ENCODE measurements at regions not wholly inside any gene's neighbourhood (a gene's known extent, or its start where the extent isn't known, plus 50 kb on each side); places are given as distances from the start of the nearest gene placed in this dataset.

DNA sequence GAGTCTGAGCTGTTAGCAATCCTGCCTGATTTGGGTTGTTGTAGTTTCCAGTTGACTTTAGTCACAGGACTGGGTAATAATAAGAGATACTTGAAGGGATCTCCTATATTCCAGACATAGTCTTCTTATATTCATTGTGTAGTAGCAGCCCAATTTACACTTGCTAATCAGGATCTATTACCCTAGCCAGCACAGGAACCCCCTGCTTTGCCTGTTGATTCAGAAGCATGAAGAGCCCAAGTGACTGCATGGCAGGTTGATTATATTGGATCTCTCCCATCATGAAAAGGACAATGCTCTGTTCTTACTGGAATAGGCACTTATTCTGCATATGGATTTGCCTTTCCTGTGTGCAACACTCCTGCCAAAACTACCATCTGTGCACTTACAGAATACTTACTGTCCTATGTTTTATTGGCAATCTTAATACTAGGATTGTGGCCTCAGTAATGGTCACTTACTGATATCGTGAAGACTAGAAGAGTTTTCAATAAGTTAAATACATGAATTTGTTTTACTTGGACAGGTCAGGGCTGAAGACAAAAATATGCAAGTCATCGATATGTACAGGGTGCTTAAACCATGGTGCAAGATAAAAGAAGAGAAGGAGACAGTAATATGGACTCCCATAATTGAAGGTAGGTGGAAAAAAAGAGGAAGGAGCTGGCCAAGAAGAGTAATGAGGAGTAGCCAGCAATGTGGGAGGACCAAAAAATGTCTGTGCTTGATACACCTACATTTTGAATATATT lies 304.1 kb downstream of the MCTP2 start:
- no peak for DNase-seq

GRCh38 chr15:94536549-94536948 lies 305.2 kb downstream of the MCTP2 start:
- DNase-seq: no peak

DNA sequence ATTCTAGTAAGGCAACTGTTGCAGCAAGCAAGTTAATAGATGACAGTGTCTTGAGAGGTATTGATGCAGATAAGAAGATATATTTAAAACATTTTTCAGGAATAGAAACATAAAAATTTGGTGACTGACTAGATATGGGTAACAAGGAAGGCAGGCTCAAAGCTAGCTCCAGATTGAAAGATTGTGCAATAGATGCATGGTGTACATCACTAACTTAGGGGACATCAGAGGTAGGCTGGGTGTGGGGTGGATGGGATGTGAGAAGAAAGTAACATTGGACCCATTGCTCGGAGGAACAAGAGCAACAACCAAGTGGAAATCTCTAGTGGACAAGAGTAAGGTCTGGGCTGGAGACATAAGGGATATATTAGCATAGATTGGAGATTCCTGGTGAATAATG lies 306.9 kb downstream of the MCTP2 start:
- DNase-seq: no peak

- no peak for DNase-seq
Measured at GRCh38 chr15:94542391-94542790, 311.0 kb downstream of the MCTP2 start.

DNA sequence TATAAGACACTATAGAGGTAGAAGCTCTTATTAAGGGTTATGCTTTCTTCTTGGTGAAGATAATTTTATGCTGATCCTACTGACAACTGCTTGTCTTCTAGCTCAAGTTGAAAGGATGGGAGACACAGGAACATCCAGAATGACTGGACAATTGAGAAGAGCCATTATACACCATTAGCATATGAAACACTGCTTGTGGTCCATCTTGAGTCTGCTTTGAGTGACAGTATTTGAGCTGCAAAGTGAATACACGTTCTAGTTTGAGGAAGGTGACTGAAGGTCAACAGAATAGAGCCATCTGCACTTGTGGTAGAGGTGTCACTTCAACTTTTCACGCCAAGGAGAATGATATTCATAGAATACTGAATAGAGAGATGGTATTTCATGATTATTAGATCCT lies 315.4 kb downstream of the MCTP2 start:
- DNase-seq: no peak

- DNase-seq: no peak
Measured at GRCh38 chr15:94547711-94548110, 316.4 kb downstream of the MCTP2 start.

DNA sequence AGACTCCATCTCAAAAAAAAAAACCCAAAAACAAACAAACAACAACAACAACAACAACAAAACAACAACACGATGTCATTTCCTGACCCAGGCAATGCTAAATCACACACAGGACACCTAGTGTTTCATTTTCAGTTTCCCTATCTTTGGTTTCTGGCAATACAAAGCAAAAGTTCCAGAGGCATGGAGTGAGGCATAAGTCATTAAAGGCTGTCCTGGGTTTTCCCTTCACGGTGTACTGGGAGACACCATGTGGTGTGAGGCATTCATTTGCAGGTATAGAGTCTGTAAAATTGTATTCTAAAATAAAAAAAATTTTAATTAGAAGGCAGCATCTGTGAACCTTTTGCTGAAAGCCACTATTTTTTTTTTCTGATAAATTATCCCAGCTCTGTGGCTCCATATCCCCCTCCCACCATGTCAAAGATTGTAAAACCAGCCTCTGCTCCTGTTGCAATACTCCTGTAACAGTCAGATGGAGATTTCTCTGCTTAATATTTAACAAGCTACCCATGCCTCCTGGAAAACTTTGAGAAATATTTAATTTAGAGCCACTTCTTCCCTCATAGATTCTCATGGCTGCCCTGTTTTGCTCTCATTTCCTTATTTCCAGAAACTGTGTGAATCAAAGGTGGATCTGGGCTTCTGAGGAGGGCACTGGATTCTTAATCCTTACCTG lies 324.6 kb downstream of the MCTP2 start:
- DNase-seq: no peak

DNA sequence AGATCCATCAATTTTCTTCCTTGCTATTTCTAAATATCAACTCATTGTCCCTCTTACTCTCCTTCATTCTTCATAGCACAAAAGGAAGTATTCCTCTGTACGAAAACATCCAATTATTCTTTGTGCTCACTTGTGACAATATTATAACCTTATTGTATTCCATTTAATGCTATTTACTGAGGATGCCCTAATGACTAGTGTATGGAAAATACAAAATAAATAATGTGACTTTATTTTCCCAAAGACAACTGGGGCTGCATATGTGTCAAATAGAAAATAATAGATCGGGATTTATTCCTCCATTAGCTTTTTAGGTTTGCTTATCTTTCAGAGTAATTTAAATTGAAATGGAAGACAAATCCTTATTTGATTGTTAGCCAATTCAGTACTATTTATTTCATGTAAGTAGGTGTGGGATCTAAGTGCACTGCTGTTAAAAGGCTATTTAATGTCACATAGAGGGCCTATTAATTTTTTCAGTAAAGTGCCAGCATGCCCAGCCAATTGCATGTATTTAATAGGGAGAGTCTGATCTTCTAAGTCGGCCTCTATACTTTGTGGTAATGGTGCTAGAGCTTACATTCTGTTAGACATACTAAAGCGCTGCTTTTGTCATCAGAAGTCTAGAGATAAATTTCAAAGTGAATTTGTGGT lies 329.8 kb downstream of the MCTP2 start:
- no peak for DNase-seq

DNA sequence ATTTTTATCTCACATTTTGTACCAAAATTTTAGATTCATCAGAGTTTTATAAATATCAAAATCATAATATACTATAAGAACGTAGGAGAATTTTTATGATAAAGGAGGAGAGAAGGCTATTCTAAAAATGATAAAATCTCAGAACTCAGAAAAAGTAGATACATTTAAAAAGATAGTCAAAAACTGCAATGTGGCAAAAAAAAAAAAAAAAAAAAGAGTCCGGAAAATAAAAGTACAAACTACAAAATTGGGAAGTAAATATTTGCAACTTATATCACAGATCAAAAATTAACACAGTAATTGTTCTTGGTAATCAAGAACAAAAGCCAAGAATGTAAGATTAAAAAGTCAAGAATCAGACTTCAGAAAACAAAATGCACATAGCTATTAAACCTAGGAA lies 332.1 kb downstream of the MCTP2 start:
- no peak for DNase-seq

- peak; percentile 62 for DNase-seq
Measured at GRCh38 chr15:94576889-94577533, 345.6 kb downstream of the MCTP2 start.

- no peak for DNase-seq
Measured at GRCh38 chr15:94579286-94579685, 347.9 kb downstream of the MCTP2 start.

DNA sequence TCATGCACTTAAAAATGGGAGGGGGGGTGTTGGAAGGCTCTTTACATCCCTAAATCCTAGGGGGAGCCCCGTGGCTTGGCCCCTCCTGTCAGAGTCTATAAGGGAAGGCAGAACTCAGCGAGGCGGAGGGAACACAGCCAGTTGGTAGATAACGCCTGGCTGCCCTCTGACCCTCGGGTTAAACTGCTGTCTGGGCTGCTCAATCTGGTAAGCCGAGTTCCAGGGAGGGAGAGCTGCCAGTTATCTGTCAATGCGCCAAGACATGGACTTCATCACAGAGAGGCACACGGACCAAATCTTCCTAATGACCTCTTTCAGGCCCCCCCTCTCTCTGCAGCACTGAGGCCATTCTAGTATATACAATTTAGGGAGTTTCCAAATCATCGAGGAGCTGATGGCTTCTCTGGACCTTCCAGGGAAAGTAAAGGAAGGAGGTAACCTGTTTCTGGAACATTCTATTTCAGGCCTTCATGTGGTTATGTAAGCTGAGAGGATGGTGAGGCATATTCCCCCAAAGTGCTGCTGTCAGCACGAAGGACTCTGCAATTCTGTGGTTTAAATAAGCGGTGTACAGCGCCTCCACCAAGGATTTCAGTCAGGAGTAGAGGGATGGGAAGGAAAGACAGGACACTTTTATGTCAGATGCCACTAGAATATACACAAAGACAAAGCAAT lies 349.0 kb downstream of the MCTP2 start:
- DNase-seq: no peak

GRCh38 chr15:94582368-94582767 lies 351.0 kb downstream of the MCTP2 start:
- DNase-seq: peak; percentile 78

DNA sequence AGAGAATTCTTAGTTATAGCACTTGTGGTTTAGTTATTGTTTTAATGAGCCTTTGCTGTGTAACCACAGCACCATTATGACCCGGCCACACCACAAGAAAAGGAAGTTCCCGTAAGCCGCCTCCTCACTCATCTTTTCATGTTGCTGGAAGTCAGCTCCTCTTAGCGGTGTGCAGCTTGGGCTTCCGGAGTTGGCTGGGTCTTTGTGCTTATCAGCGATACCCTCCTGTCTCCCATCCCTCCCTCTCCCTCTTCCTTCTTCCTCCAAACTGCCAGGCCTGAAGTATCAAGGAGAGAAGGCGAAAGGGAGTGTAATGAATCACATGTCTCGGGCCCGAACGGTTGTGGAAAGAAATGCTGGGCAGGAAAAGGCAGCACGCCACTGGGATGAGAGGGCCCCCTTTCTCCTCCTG lies 353.5 kb downstream of the MCTP2 start:
- peak; percentile 57 for DNase-seq

- DNase-seq: no peak
Measured at GRCh38 chr15:94586099-94586498, 354.7 kb downstream of the MCTP2 start.

GRCh38 chr15:94587113-94587512 lies 355.8 kb downstream of the MCTP2 start:
- no peak for DNase-seq

DNA sequence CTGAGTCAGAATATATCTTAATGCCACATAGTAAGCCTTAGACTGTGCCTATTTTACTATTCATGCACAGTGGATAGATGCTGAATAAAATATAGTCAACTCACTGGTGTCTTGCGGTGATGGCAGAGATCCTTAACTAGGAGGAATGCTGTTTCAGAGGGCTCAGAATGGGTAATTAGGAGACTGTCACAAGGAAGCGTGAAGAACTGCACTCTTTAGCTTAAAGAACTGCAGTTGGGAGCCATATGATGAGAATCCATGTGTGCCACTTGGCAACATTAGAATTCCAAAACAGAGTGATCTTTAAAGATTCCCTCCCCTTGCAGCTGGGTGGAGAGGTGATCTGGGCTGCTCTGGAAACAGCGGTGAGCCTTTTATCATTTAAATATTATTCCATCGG lies 357.6 kb downstream of the MCTP2 start:
- DNase-seq: no peak

DNA sequence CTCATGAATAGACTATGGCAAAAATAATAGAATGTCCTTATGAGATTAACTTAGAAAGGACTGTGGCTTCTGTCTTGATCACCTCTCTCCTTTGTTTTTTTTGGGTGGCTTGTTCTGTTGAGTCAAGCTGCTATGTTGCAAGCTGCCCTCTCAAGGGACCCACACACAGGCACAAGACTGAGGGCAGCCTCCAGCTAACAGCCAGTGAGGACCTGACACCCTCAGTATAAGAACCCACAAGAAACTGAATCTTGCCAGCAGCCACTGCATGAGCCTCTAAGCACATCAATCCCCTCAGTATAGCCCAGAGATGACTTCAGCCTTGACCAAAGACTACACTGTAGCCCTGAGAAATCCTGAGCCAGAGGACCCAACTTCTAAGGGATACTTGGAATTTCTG lies 361.1 kb downstream of the MCTP2 start:
- no peak for DNase-seq

DNA sequence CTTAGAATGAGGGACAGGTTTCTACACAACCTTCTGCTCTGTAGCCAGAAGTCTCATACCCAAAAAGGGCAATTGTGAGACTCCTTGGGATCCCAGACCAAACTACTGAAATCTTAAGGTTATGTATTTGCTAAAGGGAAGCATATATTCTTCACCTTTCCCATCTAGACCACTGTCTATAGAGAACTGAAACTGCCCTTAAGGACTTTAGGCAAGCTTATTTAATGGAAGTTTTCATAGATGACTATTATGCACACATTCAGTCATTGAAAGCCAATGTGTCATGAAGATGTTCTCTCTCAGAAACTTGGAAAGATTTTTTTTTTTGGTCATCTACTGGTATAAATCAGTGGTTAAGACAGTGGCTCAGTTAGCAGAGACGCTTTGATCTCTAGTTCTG lies 365.3 kb downstream of the MCTP2 start:
- DNase-seq: no peak

DNA sequence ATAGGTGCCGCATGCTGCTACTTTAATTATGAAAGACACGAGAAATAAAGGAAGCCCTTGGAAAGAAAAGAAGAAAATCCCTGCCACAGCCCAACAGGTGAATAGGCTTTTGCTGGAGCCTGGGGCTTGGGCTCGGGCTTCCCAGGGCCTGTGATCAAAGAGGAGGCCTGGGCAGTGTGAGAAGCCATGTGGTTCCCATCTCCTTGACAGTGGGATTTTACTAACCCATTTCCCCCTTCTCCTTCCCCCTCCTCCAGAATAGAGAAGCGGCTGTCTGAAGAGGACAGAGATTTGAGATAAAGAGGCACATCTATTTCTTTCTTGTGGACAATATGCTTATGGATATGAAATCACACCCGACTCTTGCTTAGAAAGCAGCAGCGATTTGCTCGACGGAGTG lies 369.1 kb downstream of the MCTP2 start:
- no peak for DNase-seq

DNA sequence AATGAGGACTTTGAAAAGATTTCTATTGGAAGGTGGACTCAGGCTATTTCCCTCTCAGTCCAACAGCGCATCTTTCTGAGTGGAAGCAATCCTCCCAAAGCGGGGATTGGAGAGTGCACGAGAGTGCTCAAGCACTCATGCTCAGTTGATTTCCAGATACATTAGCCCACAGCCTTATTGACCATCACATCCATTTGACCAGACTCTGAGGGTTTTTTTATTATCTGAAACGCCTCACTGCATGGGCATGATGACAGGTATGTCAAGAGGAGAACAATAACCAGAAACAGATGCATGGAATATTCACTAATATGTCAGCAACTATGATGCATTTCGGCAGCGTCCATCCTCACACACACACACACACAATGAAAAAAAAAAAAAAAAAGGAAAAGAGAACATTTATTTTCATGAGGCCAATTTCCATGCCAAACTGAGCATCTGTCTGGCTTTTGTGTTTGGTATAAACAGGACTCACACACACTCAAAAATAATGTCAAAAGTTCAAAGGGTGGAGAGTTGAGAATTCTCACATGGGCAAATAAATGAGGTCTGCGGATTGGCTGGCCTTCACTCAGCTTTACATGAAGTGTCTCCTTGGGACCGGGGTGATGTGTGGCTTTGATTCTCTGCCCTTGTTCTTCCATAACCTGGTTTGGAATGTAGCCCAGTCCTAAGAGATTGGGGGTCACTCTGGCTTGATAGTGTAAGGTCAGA lies 371.6 kb downstream of the MCTP2 start:
- no peak for DNase-seq

- no peak for DNase-seq
Measured at GRCh38 chr15:94606286-94606685, 374.9 kb downstream of the MCTP2 start.
